ENCODE measurements at regions not wholly inside any gene's neighbourhood (a gene's known extent, or its start where the extent isn't known, plus 50 kb on each side); places are given as distances from the start of the nearest gene placed in this dataset.

GRCh38 chr5:117999939-118000549 lies 988.3 kb downstream of the DTWD2 start:
- Histone ChIP-seq H3K36me3 (ENCODE audit: control insufficient read depth, insufficient read depth, low read length) (no peaks in the 10 kb centered on the region), H3K27me3 (ENCODE audit: control insufficient read depth, insufficient read depth, low read length) (no peaks in the 10 kb centered on the region), H3K4me3 (ENCODE audit: low read depth, low read length) (no peak overlapping the region)
- TF ChIP-seq CTCF (IDR thresholded peaks at IDR 0.05; ENCODE audit: insufficient read depth, low read length, poor library complexity, severe bottlenecking), result no peak
- DNase-seq (ENCODE audit: low read depth), result no peak

- Histone ChIP-seq H3K4me3 (ENCODE audit: low read depth, low read length) (no peak overlapping the region), H3K36me3 (ENCODE audit: control insufficient read depth, insufficient read depth, low read length) (no peaks in the 10 kb centered on the region), H3K27me3 (ENCODE audit: control insufficient read depth, insufficient read depth, low read length) (no peaks in the 10 kb centered on the region)
- no peak for DNase-seq (ENCODE audit: low read depth)
- TF ChIP-seq CTCF (IDR thresholded peaks at IDR 0.05; ENCODE audit: insufficient read depth, low read length, poor library complexity, severe bottlenecking), result no peak
Observed at GRCh38 chr5:117982691-117983090, 1005.7 kb downstream of the DTWD2 start.

GRCh38 chr5:117973785-117974184 lies 1014.6 kb downstream of the DTWD2 start:
- H3K27me3 ChIP-seq (ENCODE audit: control insufficient read depth, insufficient read depth, low read length), result no peaks in the 10 kb centered on the region

GRCh38 chr5:117955831-117956230 lies 1032.5 kb downstream of the DTWD2 start:
- H3K4me3 ChIP-seq (ENCODE audit: low read depth, low read length), result no peak overlapping the region

More at GRCh38 chr5:117973785-117974184, 1014.6 kb downstream of the DTWD2 start:
- TF ChIP-seq CTCF (IDR thresholded peaks at IDR 0.05; ENCODE audit: insufficient read depth, low read length, poor library complexity, severe bottlenecking), result no peak
- H3K36me3 ChIP-seq (ENCODE audit: control insufficient read depth, insufficient read depth, low read length), result no peaks in the 10 kb centered on the region
- no peak overlapping the region for H3K4me3 ChIP-seq (ENCODE audit: low read depth, low read length)
- DNase-seq (ENCODE audit: low read depth), result no peak

GRCh38 chr5:117954331-117954730 lies 1034.0 kb downstream of the DTWD2 start:
- Histone ChIP-seq H3K4me3 (ENCODE audit: low read depth, low read length) (no peak overlapping the region), H3K36me3 (ENCODE audit: control insufficient read depth, insufficient read depth, low read length) (no peaks in the 10 kb centered on the region), H3K27me3 (ENCODE audit: control insufficient read depth, insufficient read depth, low read length) (no peaks in the 10 kb centered on the region)
- DNase-seq (ENCODE audit: low read depth), result no peak
- TF ChIP-seq CTCF (IDR thresholded peaks at IDR 0.05; ENCODE audit: insufficient read depth, low read length, poor library complexity, severe bottlenecking), result no peak

More at GRCh38 chr5:117955831-117956230, 1032.5 kb downstream of the DTWD2 start:
- TF ChIP-seq CTCF (IDR thresholded peaks at IDR 0.05; ENCODE audit: insufficient read depth, low read length, poor library complexity, severe bottlenecking), result no peak
- DNase-seq (ENCODE audit: low read depth), result no peak
- no peaks in the 10 kb centered on the region for H3K36me3 ChIP-seq (ENCODE audit: control insufficient read depth, insufficient read depth, low read length)
- no peaks in the 10 kb centered on the region for H3K27me3 ChIP-seq (ENCODE audit: control insufficient read depth, insufficient read depth, low read length)

GRCh38 chr5:117953272-117953671 lies 1035.1 kb downstream of the DTWD2 start:
- H3K4me3 ChIP-seq (ENCODE audit: low read depth, low read length), result no peak overlapping the region
- no peaks in the 10 kb centered on the region for H3K36me3 ChIP-seq (ENCODE audit: control insufficient read depth, insufficient read depth, low read length)
- no peak for DNase-seq (ENCODE audit: low read depth)
- TF ChIP-seq CTCF (IDR thresholded peaks at IDR 0.05; ENCODE audit: insufficient read depth, low read length, poor library complexity, severe bottlenecking), result no peak
- no peaks in the 10 kb centered on the region for H3K27me3 ChIP-seq (ENCODE audit: control insufficient read depth, insufficient read depth, low read length)

Data from kidney epithelial cell (primary cell).